ENCODE measurements at regions not wholly inside any gene's neighbourhood (a gene's known extent, or its start where the extent isn't known, plus 50 kb on each side); places are given as distances from the start of the nearest gene placed in this dataset.

DNA sequence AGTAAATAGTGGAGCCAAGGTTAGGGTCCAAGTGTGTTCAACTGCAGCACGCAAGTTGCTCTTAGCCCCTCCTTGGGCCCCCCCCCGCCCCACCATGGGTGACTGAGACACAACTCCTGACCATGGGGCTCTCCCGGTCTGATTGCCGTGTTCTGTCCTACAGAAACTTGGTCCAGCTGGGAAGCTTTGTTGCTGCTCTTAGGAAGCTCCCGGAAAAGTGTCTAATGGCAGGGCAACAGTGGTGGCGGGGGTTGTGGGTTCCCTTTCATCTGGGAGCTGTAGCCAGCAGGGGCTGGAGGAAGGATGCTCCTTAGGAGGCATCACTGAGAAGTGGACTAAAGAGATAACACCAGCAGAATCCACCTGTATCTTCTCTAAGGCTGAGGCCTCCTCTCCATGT lies 111.1 kb downstream of the CYP26B1 start:
- TF ChIP-seq, protein P1, sequence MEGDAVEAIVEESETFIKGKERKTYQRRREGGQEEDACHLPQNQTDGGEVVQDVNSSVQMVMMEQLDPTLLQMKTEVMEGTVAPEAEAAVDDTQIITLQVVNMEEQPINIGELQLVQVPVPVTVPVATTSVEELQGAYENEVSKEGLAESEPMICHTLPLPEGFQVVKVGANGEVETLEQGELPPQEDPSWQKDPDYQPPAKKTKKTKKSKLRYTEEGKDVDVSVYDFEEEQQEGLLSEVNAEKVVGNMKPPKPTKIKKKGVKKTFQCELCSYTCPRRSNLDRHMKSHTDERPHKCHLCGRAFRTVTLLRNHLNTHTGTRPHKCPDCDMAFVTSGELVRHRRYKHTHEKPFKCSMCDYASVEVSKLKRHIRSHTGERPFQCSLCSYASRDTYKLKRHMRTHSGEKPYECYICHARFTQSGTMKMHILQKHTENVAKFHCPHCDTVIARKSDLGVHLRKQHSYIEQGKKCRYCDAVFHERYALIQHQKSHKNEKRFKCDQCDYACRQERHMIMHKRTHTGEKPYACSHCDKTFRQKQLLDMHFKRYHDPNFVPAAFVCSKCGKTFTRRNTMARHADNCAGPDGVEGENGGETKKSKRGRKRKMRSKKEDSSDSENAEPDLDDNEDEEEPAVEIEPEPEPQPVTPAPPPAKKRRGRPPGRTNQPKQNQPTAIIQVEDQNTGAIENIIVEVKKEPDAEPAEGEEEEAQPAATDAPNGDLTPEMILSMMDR (IDR thresholded peaks at IDR 0.05 in 8 of 11, conservative IDR thresholded peaks at IDR 0.05 in 3 of 11) = no peak
- TF ChIP-seq POLR2AphosphoS5 (IDR thresholded peaks at IDR 0.05) = no peak
- TF ChIP-seq POLR2A (IDR thresholded peaks at IDR 0.05) = no peak

All from spleen (tissue), 7 donors.